HG02884 (cell line): ENCODE measurements at regions not wholly inside any gene's neighbourhood (a gene's known extent, or its start where the extent isn't known, plus 50 kb on each side); places are given as distances from the start of the nearest gene placed in this dataset.
A peak's percentile ranks its signal among the peaks of the same experiment; 100 is the strongest.

Experiments
- ATAC-seq: cut with Tn5 transposase; IDR thresholded peaks from one replicate; pipeline ENCODE4 v1.9.1; 2021; ENCODE audit warnings: mild to moderate bottlenecking, moderate library complexity; ENCODE audit not compliant: unreplicated experiment

DNA sequence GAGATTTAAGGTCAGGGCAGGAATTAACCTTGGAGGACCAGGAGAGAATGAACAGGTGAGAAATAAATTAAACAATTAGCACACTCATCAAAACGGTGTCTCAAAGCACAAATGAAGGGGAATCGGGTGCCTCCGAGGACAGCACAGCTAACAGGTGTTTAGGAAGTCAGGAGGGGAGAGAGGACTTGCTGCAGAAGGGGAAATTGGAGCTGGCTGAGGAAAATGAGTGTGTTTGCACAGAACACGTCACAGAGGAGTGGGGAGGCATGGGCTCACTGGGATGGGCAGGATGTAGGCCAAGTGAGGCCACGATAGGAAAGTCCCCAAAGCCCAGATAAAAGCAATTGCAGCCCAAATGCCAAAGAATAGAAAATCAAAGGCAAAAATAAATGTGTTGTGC lies 121.7 kb downstream of the ZNF664 start:
- no peak for ATAC-seq

DNA sequence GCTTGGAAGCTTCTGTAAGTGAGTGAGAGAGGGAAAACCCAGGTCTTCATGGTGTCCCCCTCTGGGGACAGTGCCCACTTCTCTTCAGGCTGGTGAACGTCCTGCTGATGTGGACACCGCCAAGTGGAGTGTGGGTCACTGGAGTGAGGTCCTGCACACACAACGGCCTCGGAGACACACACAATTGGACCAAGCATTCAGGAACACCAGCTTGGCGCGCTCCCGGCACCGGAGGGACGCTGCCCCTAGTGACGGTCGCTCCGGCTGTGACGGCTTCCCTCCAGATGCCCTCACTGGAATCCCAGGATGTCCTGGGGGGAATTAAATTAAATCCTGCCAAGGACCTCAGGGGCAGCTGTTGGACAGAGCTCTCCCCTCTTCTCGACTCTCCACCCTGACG lies 123.1 kb downstream of the ZNF664 start:
- no peak for ATAC-seq

DNA sequence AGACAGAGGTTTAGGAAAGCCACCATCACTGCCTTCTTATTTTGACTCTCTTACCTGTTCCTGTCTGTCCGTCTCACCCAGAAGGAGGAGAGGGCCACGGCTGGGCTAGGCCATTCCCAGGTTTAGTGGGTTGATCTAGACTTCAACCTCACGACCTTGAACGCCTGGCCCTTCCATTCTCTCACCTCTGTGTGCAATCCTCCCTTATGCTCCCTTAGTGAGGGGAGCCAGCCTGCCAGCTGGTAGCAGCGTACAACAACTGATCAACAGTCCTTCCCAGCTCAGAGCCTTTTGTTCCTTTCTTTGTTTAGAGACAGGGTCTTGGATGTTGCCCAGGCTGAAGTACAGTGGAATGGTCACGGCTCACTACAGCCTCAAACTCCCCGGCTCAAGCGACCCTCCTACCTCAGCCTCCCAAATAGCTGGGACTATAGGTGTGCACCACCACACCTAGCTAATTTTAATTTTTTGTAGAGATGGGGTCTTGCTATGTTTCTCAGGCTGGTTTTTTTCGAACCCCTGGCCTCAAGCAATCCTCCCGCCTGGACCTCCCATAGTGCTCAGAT lies 123.9 kb downstream of the ZNF664 start:
- no peak for ATAC-seq

DNA sequence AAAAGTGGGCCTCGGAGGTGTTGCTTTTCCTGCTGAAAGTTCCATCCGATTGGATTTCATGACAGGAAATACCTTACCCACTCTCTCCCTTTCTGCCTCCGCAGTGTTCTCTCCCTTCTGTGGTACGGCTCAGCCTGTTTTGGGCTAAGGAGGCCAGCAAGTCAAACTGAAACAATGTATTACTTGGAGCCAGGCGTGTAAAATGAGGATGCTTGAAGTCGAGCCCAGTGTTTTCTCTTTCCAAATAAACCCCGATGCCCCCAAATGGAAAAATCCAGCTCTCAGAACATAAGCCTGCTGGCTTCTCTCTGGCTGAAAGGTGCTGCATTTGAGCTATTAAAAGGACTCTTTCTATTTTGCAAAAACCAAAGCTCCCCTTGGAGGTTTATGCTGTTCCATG lies 124.7 kb downstream of the ZNF664 start:
- no peak for ATAC-seq

DNA sequence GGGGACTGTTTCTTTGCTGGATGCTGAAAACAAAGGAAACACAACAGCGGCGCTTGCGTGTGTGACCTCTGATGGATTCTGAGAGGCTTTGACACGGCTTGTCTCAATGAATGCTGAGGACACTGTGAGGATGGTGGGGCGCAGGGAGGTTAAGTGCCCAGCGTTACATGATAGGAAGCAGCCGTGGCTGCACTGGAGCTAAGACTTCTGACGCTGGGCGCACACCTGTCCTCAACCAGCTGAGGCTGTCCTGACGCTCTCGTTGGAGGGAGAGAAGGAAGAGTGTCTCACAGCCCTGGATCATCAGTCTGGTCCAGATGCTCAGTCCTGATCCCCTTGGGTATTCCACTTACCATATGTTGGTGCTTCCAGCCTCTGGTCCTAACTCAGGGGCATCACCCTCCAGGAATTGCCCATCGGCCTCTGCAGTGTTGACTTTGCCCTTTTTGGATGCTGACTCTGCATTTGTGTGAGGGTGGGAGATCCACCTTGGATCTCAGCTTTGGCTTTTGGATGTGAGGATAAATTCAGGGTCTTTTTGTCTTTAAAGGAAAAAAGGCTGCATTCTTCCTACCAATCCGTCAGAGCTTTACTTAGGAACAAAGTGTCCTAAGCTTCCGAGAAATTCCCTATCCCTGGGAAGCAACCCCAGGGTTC lies 125.2 kb downstream of the ZNF664 start:
- no peak for ATAC-seq

DNA sequence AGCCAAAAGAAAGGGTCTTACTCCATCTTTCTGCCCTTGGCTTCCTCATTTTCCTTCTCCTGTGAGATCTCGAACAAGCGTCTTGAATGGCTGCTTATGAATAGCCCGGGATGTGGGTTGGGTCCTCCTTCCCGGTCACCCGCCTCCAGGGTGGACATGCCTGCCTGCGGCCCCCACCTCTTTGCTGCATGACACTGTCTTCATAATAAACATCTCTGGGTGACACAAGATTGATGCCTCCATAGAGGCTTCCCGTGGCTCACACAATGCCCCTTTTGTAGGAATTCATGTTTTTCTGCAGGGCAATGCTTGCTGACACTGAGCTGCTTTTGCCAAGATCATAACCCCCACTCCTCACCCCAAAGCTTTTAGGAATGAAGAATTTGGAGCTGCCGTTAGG lies 125.9 kb downstream of the ZNF664 start:
- ATAC-seq, result no peak

DNA sequence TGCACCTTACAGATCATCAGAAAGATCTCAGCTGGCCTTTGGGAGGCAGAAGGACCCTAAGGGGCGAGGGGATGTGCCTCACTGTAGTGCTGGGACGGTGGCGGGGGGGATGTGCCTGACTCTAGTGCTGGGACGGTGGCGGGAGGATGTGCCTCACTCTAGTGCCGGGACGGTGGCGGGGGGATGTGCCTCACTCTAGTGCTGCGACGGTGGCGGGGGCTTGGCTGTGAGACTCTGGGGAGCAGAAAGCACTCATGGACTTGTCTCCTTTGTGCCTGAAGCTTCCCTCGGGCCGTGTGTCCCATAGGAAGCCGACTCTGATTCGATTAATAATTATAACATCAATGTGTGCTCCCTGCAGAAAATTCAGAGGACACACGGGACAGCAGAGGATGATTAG lies 126.6 kb downstream of the ZNF664 start:
- no peak for ATAC-seq

- no peak for ATAC-seq
Measured at GRCh38 chr12:124100572-124101178, 127.7 kb downstream of the ZNF664 start.

GRCh38 chr12:124105546-124105945 lies 132.5 kb downstream of the ZNF664 start:
- no peak for ATAC-seq

DNA sequence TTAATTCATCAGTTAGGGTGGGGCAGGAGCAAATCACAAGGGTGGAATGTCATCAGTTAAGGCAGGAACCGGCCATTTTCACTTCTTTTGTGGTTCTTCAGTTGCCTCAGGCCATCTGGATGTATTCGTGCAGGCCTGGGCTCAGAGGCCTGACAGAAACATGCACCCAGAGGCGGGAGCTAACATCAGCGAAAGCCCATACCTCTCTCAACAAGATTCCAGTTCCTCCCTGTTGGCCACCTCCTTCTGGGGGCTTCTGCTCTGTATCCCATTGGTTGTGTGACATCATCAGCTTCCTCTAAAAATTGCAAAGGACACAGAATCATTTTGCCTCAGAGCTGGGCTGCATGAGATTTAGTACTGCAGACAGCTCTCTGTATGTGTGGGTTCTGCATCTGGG lies 134.3 kb downstream of the ZNF664 start:
- no peak for ATAC-seq

GRCh38 chr12:124109760-124110159 lies 136.7 kb downstream of the ZNF664 start:
- no peak for ATAC-seq

- ATAC-seq, result no peak
Measured at GRCh38 chr12:124110372-124110883, 137.4 kb downstream of the ZNF664 start.

DNA sequence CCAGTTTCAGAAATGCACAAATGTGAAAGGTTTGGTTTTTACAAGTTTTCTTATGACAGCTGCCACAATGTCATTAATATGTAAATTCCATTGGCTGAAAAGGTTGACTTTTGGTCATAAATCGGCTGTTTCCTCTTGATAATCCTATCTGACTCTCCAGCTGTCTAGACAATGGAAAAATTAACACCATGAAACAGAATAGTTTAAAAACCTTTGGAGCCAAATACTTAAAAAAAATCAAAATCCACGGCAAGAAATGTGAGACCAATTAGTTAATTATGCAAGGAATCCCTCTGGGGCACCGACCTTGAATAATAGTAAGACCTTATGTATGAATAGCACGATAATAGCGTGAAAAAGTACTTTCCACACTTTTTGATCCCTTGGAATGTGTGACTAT lies 138.0 kb downstream of the ZNF664 start:
- ATAC-seq, result no peak

DNA sequence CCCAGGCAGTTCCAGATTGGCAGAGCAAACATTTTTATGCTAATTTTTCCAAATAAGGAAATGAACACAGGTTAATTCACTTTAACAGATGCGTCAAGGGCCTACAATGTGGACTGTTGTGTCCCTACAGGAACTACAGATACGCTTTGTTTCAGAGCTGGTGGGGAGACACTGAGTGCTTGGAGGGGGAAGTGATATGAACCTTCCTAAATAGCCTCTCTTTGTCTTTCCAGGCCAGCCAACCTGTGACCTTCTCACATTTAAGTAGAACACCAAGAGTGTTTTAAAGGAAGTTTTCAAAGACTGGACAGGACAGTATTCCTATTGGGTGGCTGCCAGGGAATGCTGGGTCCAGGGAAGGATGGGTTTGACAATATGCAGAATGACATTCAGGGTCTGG lies 141.3 kb downstream of the ZNF664 start:
- ATAC-seq, result no peak

GRCh38 chr12:124115496-124115895 lies 142.5 kb downstream of the ZNF664 start:
- ATAC-seq, result no peak

DNA sequence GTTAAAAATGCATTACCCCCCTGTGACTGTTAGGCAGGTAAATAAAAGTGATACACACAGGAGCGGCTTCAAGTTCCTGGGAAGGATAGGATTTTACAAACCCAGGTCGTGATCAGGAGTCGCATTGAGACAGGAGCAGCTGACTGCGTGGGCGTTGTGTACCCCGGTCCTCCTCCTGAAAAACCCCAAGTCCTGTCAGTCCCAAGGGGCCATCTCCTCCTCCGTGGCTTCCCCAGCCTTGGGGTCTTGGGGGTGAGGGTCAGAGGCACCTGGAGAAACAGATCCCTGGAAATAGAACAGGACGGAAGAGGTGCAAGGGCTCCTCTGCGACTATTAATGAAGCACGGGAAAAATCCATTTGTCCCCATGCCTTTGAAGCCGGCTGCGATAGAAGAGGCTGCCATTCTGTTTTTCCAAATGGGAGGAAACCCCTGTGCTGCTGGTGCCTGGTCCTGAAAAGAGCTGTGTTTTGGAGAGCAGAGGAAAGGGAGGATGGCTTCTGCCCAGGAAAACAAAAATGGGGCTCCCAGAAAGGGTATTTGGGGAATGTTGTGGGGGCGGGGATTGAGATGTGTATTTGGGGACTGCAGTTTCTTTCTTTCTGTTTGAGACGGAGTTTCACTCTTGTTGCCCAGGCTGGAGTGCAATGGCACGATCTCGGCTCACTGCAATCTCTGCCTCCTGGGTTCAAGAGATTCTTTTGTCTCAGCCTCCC lies 143.1 kb downstream of the ZNF664 start:
- ATAC-seq, result no peak

DNA sequence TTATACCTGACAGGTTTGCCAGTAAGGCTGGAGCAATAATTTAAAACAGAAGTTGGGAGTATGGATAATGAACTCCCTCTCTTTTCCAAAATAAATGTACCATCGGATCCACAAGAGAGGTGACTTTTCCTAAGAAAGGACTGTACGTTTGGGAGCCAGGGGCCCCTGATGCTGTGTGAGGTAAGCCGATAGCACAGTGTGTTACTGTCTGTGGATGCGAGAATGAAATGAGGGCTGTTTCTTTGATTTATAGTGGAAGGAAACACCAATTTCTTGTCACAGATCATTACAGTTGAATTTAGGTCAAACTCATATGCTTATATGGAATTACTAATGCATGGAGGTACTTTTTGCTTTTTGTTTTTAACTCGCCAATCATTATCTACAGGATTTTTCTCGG lies 147.7 kb downstream of the ZNF664 start:
- no peak for ATAC-seq

DNA sequence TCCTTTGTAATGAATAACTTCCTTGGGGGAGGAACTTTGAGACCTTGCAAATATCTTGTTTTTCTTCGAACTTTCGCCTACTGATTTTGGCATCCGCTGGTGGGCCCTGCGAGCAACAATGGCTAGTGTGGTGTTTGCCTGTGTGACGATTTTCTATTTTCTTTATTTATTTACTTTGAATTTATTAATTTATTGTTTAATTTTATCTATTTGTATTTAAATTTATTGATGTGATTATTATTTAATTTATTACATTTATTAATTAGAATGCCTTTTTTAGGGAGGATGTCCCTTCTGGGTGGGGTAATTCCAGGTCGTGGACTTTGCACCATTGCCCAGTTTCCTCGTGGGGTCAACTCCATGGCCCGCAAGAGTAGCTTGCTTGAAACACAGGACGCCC lies 149.7 kb downstream of the ZNF664 start:
- no peak for ATAC-seq

GRCh38 chr12:124123296-124124000 lies 150.4 kb downstream of the ZNF664 start:
- no peak for ATAC-seq

DNA sequence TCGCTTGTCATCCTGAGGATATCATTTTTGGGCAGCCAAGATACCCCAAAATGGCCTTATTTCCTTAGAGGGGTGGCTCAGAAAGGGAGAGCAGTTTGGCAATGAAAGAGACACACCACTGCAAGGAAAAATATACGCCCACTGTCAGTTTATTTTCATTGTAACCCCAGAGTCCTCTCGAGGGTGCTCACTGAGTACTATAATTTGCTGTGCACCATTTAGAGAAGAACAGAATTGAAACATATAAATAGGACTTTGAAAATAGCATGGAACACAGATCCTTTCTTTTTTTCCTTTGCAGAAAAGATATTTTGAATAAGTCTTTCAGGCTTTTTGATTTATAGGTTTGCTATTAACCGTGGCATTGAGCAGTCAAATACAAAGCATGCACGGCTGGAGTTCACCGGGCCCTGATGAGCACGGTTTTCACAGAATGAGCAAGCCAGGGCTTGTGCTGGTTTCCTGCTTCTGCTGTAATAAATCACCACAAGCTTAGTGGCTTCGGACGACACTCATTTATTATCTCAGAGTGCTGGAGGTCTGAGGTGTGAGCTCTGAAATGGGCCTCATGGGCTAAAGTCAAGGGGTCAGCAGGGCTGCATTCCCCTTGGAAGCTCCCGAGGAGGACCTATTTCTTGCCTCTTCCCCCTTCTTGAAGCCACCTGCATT lies 152.3 kb downstream of the ZNF664 start:
- peak; percentile 54 for ATAC-seq
